Neural cell (in vitro differentiated cells): ENCODE measurements at regions not wholly inside any gene's neighbourhood (a gene's known extent, or its start where the extent isn't known, plus 50 kb on each side); places are given as distances from the start of the nearest gene placed in this dataset.

Source experiments
- H2AFZ ChIP-seq: fragments of 200-600, 300-800 bp; sonication (generic), shearing (Covaris generic); 2 replicates; pipeline ENCODE4 v1.6.0; 2014; ENCODE audit warnings: low read depth, mild to moderate bottlenecking, antibody characterized with exemption, low read length, moderate library complexity
- H3F3A ChIP-seq: fragments of 200-600 bp; shearing (Covaris generic); 2 replicates; pipeline ENCODE4 v1.6.1; 2016; ENCODE audit warnings: mild to moderate bottlenecking, moderate library complexity, mixed read lengths, antibody characterized with exemption, low read length; ENCODE audit not compliant: insufficient read depth, poor library complexity, severe bottlenecking
- H3K27ac ChIP-seq: fragments of 200-600, 300-800 bp; sonication (generic), shearing (Covaris generic); 2 replicates; pipeline ENCODE4 v1.5.1; 2014; ENCODE audit warnings: mild to moderate bottlenecking, low read length, moderate library complexity
- H3K27me3 ChIP-seq: fragments of 300-800, 200-600 bp; sonication (generic), shearing (Covaris generic); 2 replicates; pipeline ENCODE4 v1.6.0; 2014; ENCODE audit warnings: mild to moderate bottlenecking, low read depth, low read length, moderate library complexity; ENCODE audit not compliant: insufficient read depth
- H3K36me3 ChIP-seq: fragments of 300-800, 200-600 bp; sonication (generic), shearing (Covaris generic); 2 replicates; pipeline ENCODE4 v1.5.1; 2014; ENCODE audit warnings: mild to moderate bottlenecking, antibody characterized with exemption, low read length, moderate library complexity; ENCODE audit not compliant: insufficient read depth
- H3K4me2 ChIP-seq: fragments of 300-800, 200-600 bp; sonication (generic), shearing (Covaris generic); 2 replicates; pipeline ENCODE4 v1.6.0; 2014; ENCODE audit warnings: mild to moderate bottlenecking, low read length
- H3K4me3 ChIP-seq: fragments of 300-800, 200-600 bp; sonication (generic), shearing (Covaris generic); 2 replicates; pipeline ENCODE4 v1.5.1; 2014; ENCODE audit warnings: mild to moderate bottlenecking, low read length, moderate library complexity
- H3K79me2 ChIP-seq: fragments of 200-600 bp; shearing (Covaris generic); replicated peaks from 2 replicates; pipeline ENCODE4 v1.6.0; 2014; ENCODE audit warnings: mild to moderate bottlenecking, low read length, moderate library complexity; ENCODE audit not compliant: insufficient read depth
- H3K9ac ChIP-seq: fragments of 300-800, 200-600 bp; sonication (generic), shearing (Covaris generic); 2 replicates; pipeline ENCODE4 v1.6.1; 2016; ENCODE audit warnings: mild to moderate bottlenecking, low read length, mixed read lengths
- H3K9me2 ChIP-seq: fragments of 200-600 bp; shearing (Covaris generic); 2 replicates; pipeline ENCODE4 v1.6.1; 2016; ENCODE audit warnings: mild to moderate bottlenecking, low read length, mixed read lengths; ENCODE audit not compliant: insufficient read depth
- H3K9me3 ChIP-seq: fragments of 200-600, 300-800 bp; sonication (generic), shearing (Covaris generic); 2 replicates; pipeline ENCODE4 v1.6.1; 2016; ENCODE audit warnings: mild to moderate bottlenecking, mixed run types, low read length, moderate library complexity, mixed read lengths
- H4K20me1 ChIP-seq: fragments of 200-600 bp; shearing (Covaris generic); 2 replicates; pipeline ENCODE4 v1.6.1; 2016; ENCODE audit warnings: mild to moderate bottlenecking, mixed run types; ENCODE audit not compliant: insufficient read depth
- CTCF ChIP-seq: fragments of 450-650 bp; IDR thresholded peaks from 2 replicates; pipeline ENCODE4 v1.5.1; 2014; ENCODE audit warnings: antibody characterized with exemption, mild to moderate bottlenecking, moderate library complexity; ENCODE audit not compliant: poor library complexity, severe bottlenecking
- EP300 ChIP-seq: fragments of 450-650 bp; conservative IDR thresholded peaks from 2 replicates; pipeline ENCODE4 v1.6.1; 2014; ENCODE audit warnings: antibody characterized with exemption, mild to moderate bottlenecking, moderate library complexity; ENCODE audit not compliant: poor library complexity, severe bottlenecking
- EZH2 ChIP-seq: fragments of 200-600, 300-800 bp; shearing (Covaris generic), sonication (generic); IDR thresholded peaks from 2 replicates; pipeline ENCODE4 v1.6.1; 2014; ENCODE audit warnings: antibody characterized with exemption, low read length, borderline replicate concordance, mild to moderate bottlenecking; ENCODE audit not compliant: insufficient read depth, poor library complexity, severe bottlenecking
- MXI1 ChIP-seq: fragments of 450-650 bp; conservative IDR thresholded peaks from 2 replicates; pipeline ENCODE4 v1.6.1; 2014; ENCODE audit warnings: antibody characterized with exemption, mild to moderate bottlenecking; ENCODE audit not compliant: poor library complexity, severe bottlenecking
- POLR2AphosphoS5 ChIP-seq: IDR thresholded peaks from 2 replicates; pipeline ENCODE4 v1.6.1; 2012
- RAD21 ChIP-seq: fragments of 450-650 bp; conservative IDR thresholded peaks from 2 replicates; pipeline ENCODE4 v1.6.1; 2014; ENCODE audit warnings: antibody characterized with exemption, mild to moderate bottlenecking, moderate library complexity
- REST ChIP-seq: IDR thresholded peaks from 2 replicates; pipeline ENCODE4 v1.6.1; 2012; ENCODE audit warnings: borderline replicate concordance
- SMC3 ChIP-seq: fragments of 450-650 bp; conservative IDR thresholded peaks from 2 replicates; pipeline ENCODE4 v1.6.1; 2014; ENCODE audit warnings: antibody characterized with exemption, mild to moderate bottlenecking, moderate library complexity; ENCODE audit not compliant: poor library complexity
- TAF1 ChIP-seq: IDR thresholded peaks from 2 replicates; pipeline ENCODE4 v1.6.1; 2012; ENCODE audit warnings: low read depth

GRCh38 chr3:162945626-162946025 lies 1449.0 kb downstream of the OTOL1 start:
- Histone ChIP-seq H3K27ac (no peak overlapping the region), H4K20me1 (no peaks in the 10 kb centered on the region), H3K4me3 (no peak overlapping the region), H3K36me3 (no peaks in the 10 kb centered on the region), H3K27me3 (no peaks in the 10 kb centered on the region), H3K9me2 (no peaks in the 10 kb centered on the region), H3K79me2 (no peaks in the 10 kb centered on the region), H3K9me3 (no peaks in the 10 kb centered on the region), H2AFZ (no peak overlapping the region), H3F3A (no peaks in the 10 kb centered on the region), H3K9ac (no peak overlapping the region), H3K4me2 (no peak overlapping the region)
- TF ChIP-seq CTCF (no peak), REST (no peak), MXI1 (no peak), POLR2AphosphoS5 (no peak), RAD21 (no peak)

- Histone ChIP-seq H3F3A (no peaks in the 10 kb centered on the region), H2AFZ (no peak overlapping the region), H3K79me2 (no peaks in the 10 kb centered on the region), H3K36me3 (no peaks in the 10 kb centered on the region), H3K9me2 (no peaks in the 10 kb centered on the region), H3K4me3 (no peak overlapping the region), H3K27ac (no peak overlapping the region), H4K20me1 (no peaks in the 10 kb centered on the region), H3K9ac (no peak overlapping the region), H3K4me2 (no peak overlapping the region), H3K27me3 (no peaks in the 10 kb centered on the region), H3K9me3 (no peaks in the 10 kb centered on the region)
- no peak for TF ChIP-seq EP300
- no peak for TF ChIP-seq REST
- no peak for TF ChIP-seq EZH2
- TF ChIP-seq POLR2AphosphoS5 = no peak
- TF ChIP-seq RAD21 = no peak
- TF ChIP-seq CTCF = no peak
- no peak for TF ChIP-seq MXI1
- TF ChIP-seq SMC3 = no peak
- no peak for TF ChIP-seq TAF1
These were observed 1460.1 kb downstream of the OTOL1 start for GRCh38 chr3:162956711-162957110.
